ENCODE measurements at regions not wholly inside any gene's neighbourhood (a gene's known extent, or its start where the extent isn't known, plus 50 kb on each side); places are given as distances from the start of the nearest gene placed in this dataset.

DNA sequence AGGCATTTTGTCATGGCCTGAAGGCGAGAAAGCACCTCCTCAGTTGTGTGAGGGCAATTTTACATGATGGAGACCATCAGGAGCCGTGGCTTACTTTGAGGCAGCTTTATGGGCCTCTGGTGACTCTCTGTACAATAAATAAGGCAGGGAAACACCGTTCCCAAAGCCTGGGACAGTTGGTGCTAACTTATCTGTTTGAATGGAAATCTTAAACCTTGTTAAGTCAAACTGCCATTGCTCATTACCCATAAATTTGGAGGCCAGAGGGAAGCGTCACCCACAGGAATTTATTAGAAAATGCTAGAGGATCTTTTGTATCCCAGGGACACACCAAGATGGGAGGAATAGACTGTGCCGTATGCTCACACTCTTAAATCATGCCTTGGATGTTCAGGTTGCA lies 1156.9 kb downstream of the BRD1 start:
- Histone ChIP-seq H3K27ac (ENCODE audit: low read depth, low read length) (no peak overlapping the region), H3K4me3 (ENCODE audit: low read depth in 1 of 2, low read length in 2 of 2) (no peak overlapping the region), H3K9me3 (ENCODE audit: control insufficient read depth in 1 of 2, low read length in 2 of 2) (peaks cover 6 to 9% of the 10 kb centered on the region in 2 donors), H3K36me3 (ENCODE audit: control insufficient read depth in 1 of 2, insufficient read depth in 2 of 2, low read length in 2 of 2) (no peaks in the 10 kb centered on the region), H3K27me3 (ENCODE audit: control insufficient read depth in 1 of 2, insufficient read depth in 2 of 2, low read length in 2 of 2) (no peaks in the 10 kb centered on the region), H3K9ac (ENCODE audit: low read depth in 1 of 2, low read length in 2 of 2) (no peak overlapping the region), H3K4me1 (ENCODE audit: control insufficient read depth in 1 of 2, insufficient read depth in 2 of 2, low read length in 2 of 2) (no peaks in the 10 kb centered on the region)

DNA sequence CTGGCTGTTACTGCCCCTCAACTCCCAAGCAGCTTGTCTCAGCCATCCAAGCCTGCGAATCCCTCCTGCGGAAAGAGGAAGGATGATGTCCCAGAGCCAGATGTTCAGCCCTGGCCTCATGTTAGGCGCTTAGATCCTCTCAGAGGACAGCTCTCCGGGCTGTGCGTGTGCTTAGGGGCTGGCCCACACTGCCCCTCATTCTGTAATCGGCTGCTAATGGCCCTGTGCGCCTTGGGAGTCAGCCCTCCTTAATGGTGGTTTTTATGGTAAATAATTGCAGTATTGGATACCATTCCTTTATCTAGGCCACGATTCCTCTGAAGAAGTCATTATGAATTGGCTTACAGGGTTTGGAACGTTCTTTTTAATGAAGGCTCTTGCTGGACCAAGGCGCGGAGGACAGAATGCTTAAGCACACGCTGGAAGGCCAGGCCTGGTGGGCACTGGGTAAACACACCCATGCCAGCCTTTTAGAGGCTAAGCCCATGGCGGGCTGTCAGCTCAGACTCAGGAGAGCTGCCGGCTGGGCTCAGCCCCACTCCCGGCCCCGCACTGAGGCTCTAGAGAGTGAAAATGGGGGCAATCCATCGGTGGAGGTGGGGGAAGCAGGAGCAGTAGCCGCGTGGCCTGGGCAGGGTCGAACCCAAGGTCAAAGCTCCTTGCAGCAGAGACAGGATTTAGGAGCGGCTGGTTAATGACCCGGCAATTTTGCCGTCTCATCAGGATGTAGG lies 1157.5 kb downstream of the BRD1 start:
- Histone ChIP-seq H3K36me3 (ENCODE audit: control insufficient read depth in 1 of 2, insufficient read depth in 2 of 2, low read length in 2 of 2) (no peaks in the 10 kb centered on the region), H3K4me1 (ENCODE audit: control insufficient read depth in 1 of 2, insufficient read depth in 2 of 2, low read length in 2 of 2) (no peaks in the 10 kb centered on the region), H3K9me3 (ENCODE audit: control insufficient read depth in 1 of 2, low read length in 2 of 2) (peaks cover 6 to 9% of the 10 kb centered on the region in 2 donors), H3K27me3 (ENCODE audit: control insufficient read depth in 1 of 2, insufficient read depth in 2 of 2, low read length in 2 of 2) (no peaks in the 10 kb centered on the region), H3K4me3 (ENCODE audit: low read depth in 1 of 2, low read length in 2 of 2) (no peak overlapping the region), H3K9ac (ENCODE audit: low read depth in 1 of 2, low read length in 2 of 2) (no peak overlapping the region), H3K27ac (ENCODE audit: low read depth, low read length) (no peak overlapping the region)

DNA sequence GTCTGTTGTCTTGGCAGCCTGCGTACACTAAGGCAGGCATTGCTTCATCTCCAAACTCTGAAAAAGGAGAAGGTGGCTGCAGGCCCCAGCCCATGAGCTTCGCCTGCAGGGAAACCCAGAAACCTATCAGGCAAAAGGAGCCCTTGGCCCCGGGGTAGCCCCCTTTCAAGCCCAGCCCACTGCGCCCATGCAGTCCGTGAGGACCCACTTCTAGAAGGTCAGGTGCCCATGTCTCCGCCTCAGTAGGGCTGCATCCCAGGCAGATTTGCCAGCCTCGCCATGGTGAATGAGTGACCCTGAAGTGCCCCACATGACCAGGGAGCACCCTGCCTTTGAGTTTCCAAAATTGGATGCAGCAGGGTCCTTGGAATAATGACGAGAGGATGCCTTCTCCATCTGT lies 1158.4 kb downstream of the BRD1 start:
- no peaks in the 10 kb centered on the region for H3K36me3 ChIP-seq (ENCODE audit: control insufficient read depth in 1 of 2, insufficient read depth in 2 of 2, low read length in 2 of 2)
- no peaks in the 10 kb centered on the region for H3K4me1 ChIP-seq (ENCODE audit: control insufficient read depth in 1 of 2, insufficient read depth in 2 of 2, low read length in 2 of 2)
- H3K27me3 ChIP-seq (ENCODE audit: control insufficient read depth in 1 of 2, insufficient read depth in 2 of 2, low read length in 2 of 2), result no peaks in the 10 kb centered on the region
- peaks cover 6 to 9% of the 10 kb centered on the region in 2 donors for H3K9me3 ChIP-seq (ENCODE audit: control insufficient read depth in 1 of 2, low read length in 2 of 2)
- H3K4me3 ChIP-seq (ENCODE audit: low read depth in 1 of 2, low read length in 2 of 2), result no peak overlapping the region
- H3K9ac ChIP-seq (ENCODE audit: low read depth in 1 of 2, low read length in 2 of 2), result no peak overlapping the region
- H3K27ac ChIP-seq (ENCODE audit: low read depth, low read length), result no peak overlapping the region

DNA sequence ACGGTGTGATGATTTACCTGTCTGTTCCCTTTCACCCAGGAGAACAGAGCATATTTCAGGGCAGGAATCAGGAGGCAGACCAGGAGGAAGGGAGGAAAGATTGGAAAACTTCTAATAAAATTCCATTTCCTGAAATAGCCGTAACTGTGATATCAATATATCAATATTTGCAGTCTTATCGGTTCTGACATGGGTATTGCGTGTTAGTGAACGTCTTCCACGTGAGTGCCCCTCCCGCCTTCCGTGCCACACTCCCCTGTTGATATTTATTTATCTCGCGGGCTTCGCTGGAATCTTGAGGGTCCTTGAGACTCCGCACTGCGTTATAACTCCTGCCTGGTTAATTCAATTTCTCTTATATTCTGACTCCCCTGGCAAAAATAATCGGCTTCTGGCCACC lies 1160.4 kb downstream of the BRD1 start:
- Histone ChIP-seq H3K4me3 (ENCODE audit: low read depth in 1 of 2, low read length in 2 of 2) (no peak overlapping the region), H3K36me3 (ENCODE audit: control insufficient read depth in 1 of 2, insufficient read depth in 2 of 2, low read length in 2 of 2) (no peaks in the 10 kb centered on the region), H3K27me3 (ENCODE audit: control insufficient read depth in 1 of 2, insufficient read depth in 2 of 2, low read length in 2 of 2) (no peaks in the 10 kb centered on the region), H3K27ac (ENCODE audit: low read depth, low read length) (no peak overlapping the region), H3K9ac (ENCODE audit: low read depth in 1 of 2, low read length in 2 of 2) (no peak overlapping the region), H3K9me3 (ENCODE audit: control insufficient read depth in 1 of 2, low read length in 2 of 2) (peaks cover 4 to 13% of the 10 kb centered on the region in 2 donors), H3K4me1 (ENCODE audit: control insufficient read depth in 1 of 2, insufficient read depth in 2 of 2, low read length in 2 of 2) (no peaks in the 10 kb centered on the region)

DNA sequence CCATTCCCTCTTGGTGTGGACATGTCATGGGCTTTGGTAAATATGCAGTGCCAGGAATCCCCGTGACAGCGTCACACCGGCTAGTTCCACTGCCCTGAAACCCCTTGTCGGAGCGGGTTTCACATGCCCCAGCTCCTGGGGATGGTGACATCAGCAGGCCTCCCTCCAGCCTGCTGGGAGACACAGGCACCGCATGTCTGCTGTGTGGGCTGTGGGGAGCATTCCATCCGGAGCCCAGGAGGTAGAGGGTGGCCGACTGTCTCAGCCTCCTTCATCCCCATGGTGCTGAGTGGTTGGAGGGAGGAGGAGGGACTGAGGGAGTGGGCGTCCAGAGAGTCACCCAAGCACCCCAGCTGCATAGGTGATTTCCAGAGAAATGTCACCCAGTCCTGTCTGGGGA lies 1161.1 kb downstream of the BRD1 start:
- H3K27ac ChIP-seq (ENCODE audit: low read depth, low read length), result no peak overlapping the region
- H3K27me3 ChIP-seq (ENCODE audit: control insufficient read depth in 1 of 2, insufficient read depth in 2 of 2, low read length in 2 of 2), result no peaks in the 10 kb centered on the region
- H3K4me1 ChIP-seq (ENCODE audit: control insufficient read depth in 1 of 2, insufficient read depth in 2 of 2, low read length in 2 of 2), result no peaks in the 10 kb centered on the region
- H3K9me3 ChIP-seq (ENCODE audit: control insufficient read depth in 1 of 2, low read length in 2 of 2), result peaks cover 4 to 10% of the 10 kb centered on the region in 2 donors
- H3K4me3 ChIP-seq (ENCODE audit: low read depth in 1 of 2, low read length in 2 of 2), result no peak overlapping the region
- H3K36me3 ChIP-seq (ENCODE audit: control insufficient read depth in 1 of 2, insufficient read depth in 2 of 2, low read length in 2 of 2), result no peaks in the 10 kb centered on the region
- H3K9ac ChIP-seq (ENCODE audit: low read depth in 1 of 2, low read length in 2 of 2), result no peak overlapping the region

DNA sequence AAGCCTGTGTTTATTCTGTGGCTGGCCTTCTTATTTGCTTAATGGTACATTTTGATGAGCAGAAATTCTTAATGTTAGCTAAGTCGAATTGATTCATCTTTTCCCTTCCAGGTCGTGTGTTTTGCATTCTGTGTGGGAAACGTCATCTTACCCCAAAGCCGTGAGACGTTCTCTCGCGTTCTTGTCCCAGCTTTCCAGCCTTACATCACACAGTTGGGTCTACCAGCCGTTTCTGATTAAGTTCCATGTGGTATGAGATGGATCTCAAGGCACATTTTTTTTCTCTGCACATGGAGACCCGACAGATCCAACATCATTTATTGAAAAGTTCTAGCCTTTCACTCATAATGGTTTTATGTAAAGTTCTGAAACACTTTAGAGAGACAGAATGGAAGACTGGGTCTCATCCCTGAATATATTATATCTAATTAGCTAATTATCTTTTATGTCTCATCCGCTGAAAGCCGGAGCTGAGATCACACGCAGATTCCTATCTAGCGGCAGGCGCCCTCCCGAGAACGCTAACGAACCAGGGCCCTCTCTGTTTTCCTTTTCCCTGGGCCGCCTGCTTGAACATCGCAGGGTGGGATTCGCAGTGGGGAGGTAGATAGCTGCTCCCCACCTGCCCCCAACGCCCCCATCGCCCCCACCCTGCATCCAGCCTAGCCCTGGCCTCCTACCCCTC lies 1162.2 kb downstream of the BRD1 start:
- Histone ChIP-seq H3K27ac (ENCODE audit: low read depth, low read length) (no peak overlapping the region), H3K9ac (ENCODE audit: low read depth in 1 of 2, low read length in 2 of 2) (no peak overlapping the region), H3K36me3 (ENCODE audit: control insufficient read depth in 1 of 2, insufficient read depth in 2 of 2, low read length in 2 of 2) (no peaks in the 10 kb centered on the region), H3K4me3 (ENCODE audit: low read depth in 1 of 2, low read length in 2 of 2) (no peak overlapping the region), H3K4me1 (ENCODE audit: control insufficient read depth in 1 of 2, insufficient read depth in 2 of 2, low read length in 2 of 2) (no peaks in the 10 kb centered on the region), H3K9me3 (ENCODE audit: control insufficient read depth in 1 of 2, low read length in 2 of 2) (peaks cover 4 to 10% of the 10 kb centered on the region in 2 donors), H3K27me3 (ENCODE audit: control insufficient read depth in 1 of 2, insufficient read depth in 2 of 2, low read length in 2 of 2) (no peaks in the 10 kb centered on the region)

DNA sequence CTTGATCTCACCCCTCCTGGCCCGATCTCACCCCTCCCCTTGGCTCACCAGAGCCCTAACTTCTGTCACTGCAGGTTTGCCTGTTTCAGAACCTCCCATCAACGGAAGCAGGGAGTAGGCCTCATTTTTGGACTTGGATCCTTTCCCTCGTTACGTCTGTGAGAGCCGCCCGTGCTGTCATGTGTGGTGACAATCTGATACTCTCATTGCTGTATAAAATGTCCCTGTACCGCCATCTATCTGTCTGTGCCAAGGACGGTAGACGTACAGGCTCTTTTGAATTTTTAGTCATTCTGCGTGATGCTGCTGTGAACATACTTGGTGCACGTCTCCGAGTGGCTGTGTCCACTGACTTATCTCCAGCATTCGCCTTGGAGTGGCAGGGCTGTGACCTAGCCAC lies 1163.1 kb downstream of the BRD1 start:
- H3K9ac ChIP-seq (ENCODE audit: low read depth in 1 of 2, low read length in 2 of 2), result no peak overlapping the region
- no peak overlapping the region for H3K27ac ChIP-seq (ENCODE audit: low read depth, low read length)
- H3K36me3 ChIP-seq (ENCODE audit: control insufficient read depth in 1 of 2, insufficient read depth in 2 of 2, low read length in 2 of 2), result no peaks in the 10 kb centered on the region
- H3K9me3 ChIP-seq (ENCODE audit: control insufficient read depth in 1 of 2, low read length in 2 of 2), result peaks cover 4 to 10% of the 10 kb centered on the region in 2 donors
- H3K27me3 ChIP-seq (ENCODE audit: control insufficient read depth in 1 of 2, insufficient read depth in 2 of 2, low read length in 2 of 2), result no peaks in the 10 kb centered on the region
- no peaks in the 10 kb centered on the region for H3K4me1 ChIP-seq (ENCODE audit: control insufficient read depth in 1 of 2, insufficient read depth in 2 of 2, low read length in 2 of 2)
- H3K4me3 ChIP-seq (ENCODE audit: low read depth in 1 of 2, low read length in 2 of 2), result no peak overlapping the region

DNA sequence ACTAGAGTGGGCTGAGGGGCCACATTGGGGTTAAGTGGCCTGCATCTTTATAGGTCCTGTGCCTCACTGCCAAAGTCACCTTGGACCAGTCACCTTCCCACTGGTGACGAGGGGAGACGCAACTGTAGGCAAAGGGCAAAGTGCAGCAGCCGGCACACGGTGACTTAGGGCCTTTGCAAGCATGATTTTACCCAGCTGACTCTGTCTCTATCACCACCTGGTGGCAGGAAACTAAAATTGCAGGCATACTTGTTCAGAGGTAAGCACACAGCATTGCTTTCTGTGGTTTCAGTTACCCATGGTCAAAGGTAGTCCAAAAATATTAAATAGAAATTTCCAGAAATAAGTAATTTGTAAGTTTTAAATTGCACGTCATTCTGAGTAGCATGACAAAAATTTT lies 1164.4 kb downstream of the BRD1 start:
- peaks cover 4 to 10% of the 10 kb centered on the region in 2 donors for H3K9me3 ChIP-seq (ENCODE audit: control insufficient read depth in 1 of 2, low read length in 2 of 2)
- no peaks in the 10 kb centered on the region for H3K4me1 ChIP-seq (ENCODE audit: control insufficient read depth in 1 of 2, insufficient read depth in 2 of 2, low read length in 2 of 2)
- no peak overlapping the region for H3K4me3 ChIP-seq (ENCODE audit: low read depth in 1 of 2, low read length in 2 of 2)
- no peaks in the 10 kb centered on the region for H3K36me3 ChIP-seq (ENCODE audit: control insufficient read depth in 1 of 2, insufficient read depth in 2 of 2, low read length in 2 of 2)
- no peak overlapping the region for H3K27ac ChIP-seq (ENCODE audit: low read depth, low read length)
- no peaks in the 10 kb centered on the region for H3K27me3 ChIP-seq (ENCODE audit: control insufficient read depth in 1 of 2, insufficient read depth in 2 of 2, low read length in 2 of 2)
- H3K9ac ChIP-seq (ENCODE audit: low read depth in 1 of 2, low read length in 2 of 2), result no peak overlapping the region

DNA sequence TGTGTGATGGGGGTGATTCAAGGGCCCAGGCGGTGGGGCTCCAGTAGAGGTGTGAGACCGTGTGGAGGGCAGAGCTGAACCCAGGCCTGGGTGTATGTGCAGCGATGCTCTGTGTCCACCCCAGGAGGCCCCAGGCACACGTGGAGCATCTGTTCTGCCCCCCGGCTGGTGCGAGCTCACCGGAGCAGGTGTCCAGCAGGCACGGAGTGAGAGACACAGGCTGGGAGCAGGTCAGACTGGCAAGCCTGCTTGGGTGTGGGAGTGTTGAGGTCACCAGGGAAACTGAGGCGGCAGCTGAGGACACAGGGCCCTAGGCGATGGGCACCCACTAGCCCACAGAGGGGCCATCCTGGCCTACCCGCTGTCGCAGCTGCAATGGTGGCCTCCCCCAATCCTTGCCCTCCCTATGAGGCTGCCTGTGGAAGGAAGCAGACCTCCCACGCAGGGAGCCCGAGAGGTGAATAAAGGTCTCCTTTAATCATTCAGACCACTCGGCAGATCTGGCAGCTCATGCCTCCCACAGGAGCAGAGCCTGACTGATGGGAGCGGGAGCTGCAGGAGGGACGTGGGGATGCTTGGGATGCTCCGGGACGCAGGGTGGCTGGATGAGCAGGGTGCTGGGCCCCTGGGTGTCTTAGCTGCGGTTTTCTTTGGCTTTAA lies 1165.1 kb downstream of the BRD1 start:
- Histone ChIP-seq H3K27me3 (ENCODE audit: control insufficient read depth in 1 of 2, insufficient read depth in 2 of 2, low read length in 2 of 2) (no peaks in the 10 kb centered on the region), H3K4me3 (ENCODE audit: low read depth in 1 of 2, low read length in 2 of 2) (no peak overlapping the region), H3K9me3 (ENCODE audit: control insufficient read depth in 1 of 2, low read length in 2 of 2) (peaks cover 4 to 10% of the 10 kb centered on the region in 2 donors), H3K27ac (ENCODE audit: low read depth, low read length) (no peak overlapping the region), H3K9ac (ENCODE audit: low read depth in 1 of 2, low read length in 2 of 2) (no peak overlapping the region), H3K4me1 (ENCODE audit: control insufficient read depth in 1 of 2, insufficient read depth in 2 of 2, low read length in 2 of 2) (no peaks in the 10 kb centered on the region), H3K36me3 (ENCODE audit: control insufficient read depth in 1 of 2, insufficient read depth in 2 of 2, low read length in 2 of 2) (no peaks in the 10 kb centered on the region)

DNA sequence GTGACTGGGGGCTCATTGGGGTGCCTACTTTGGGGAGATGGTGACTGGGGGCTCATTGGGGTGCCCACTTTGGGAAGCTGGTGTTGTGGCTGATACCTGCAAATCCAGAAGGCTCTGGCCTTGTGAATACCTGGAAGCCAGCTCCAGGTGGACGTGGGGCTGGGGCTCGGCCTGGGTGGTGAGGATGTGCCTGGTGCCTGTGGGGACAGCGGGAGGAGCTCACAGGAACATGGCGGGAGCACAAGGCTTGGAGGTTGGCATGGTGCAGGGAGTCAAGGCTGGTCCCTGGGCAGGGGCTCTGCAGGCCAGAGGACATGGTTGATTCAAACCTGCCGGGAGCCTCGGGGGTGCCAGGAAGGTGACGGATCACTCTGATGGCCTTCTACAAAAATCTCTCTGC lies 1165.7 kb downstream of the BRD1 start:
- Histone ChIP-seq H3K27ac (ENCODE audit: low read depth, low read length) (no peak overlapping the region), H3K9me3 (ENCODE audit: control insufficient read depth in 1 of 2, low read length in 2 of 2) (peaks cover 4 to 10% of the 10 kb centered on the region in 2 donors), H3K36me3 (ENCODE audit: control insufficient read depth in 1 of 2, insufficient read depth in 2 of 2, low read length in 2 of 2) (no peaks in the 10 kb centered on the region), H3K9ac (ENCODE audit: low read depth in 1 of 2, low read length in 2 of 2) (no peak overlapping the region), H3K27me3 (ENCODE audit: control insufficient read depth in 1 of 2, insufficient read depth in 2 of 2, low read length in 2 of 2) (no peaks in the 10 kb centered on the region), H3K4me3 (ENCODE audit: low read depth in 1 of 2, low read length in 2 of 2) (no peak overlapping the region), H3K4me1 (ENCODE audit: control insufficient read depth in 1 of 2, insufficient read depth in 2 of 2, low read length in 2 of 2) (no peaks in the 10 kb centered on the region)

All from duodenal mucosa (tissue), 2 donors.